Loucy (cell line): ENCODE measurements at regions not wholly inside any gene's neighbourhood (a gene's known extent, or its start where the extent isn't known, plus 50 kb on each side); places are given as distances from the start of the nearest gene placed in this dataset.

Source experiments
- H2AFZ ChIP-seq: fragments of 200-600 bp; sonication (generic); 2 replicates; pipeline ENCODE4 v1.6.0; 2016; ENCODE audit warnings: antibody characterized with exemption, mild to moderate bottlenecking, low read length, moderate library complexity
- H3F3A ChIP-seq: fragments of 200-600 bp; 2 replicates; pipeline ENCODE4 v1.6.0; 2016; ENCODE audit warnings: antibody characterized with exemption, low read depth, mild to moderate bottlenecking
- H3K27me3 ChIP-seq: fragments of 200-600 bp; sonication (generic); 2 replicates; pipeline ENCODE4 v1.6.1; 2014; ENCODE audit warnings: low read length, mild to moderate bottlenecking; ENCODE audit not compliant: insufficient read depth, poor library complexity, severe bottlenecking
- H3K36me3 ChIP-seq: fragments of 200-600 bp; sonication (generic); 2 replicates; pipeline ENCODE4 v1.6.1; 2016; ENCODE audit warnings: low read length; ENCODE audit not compliant: insufficient read depth
- H3K4me1 ChIP-seq: fragments of 200-600 bp; sonication (generic); 2 replicates; pipeline ENCODE4 v1.5.1; 2014; ENCODE audit warnings: low read length, mild to moderate bottlenecking; ENCODE audit not compliant: insufficient read depth, poor library complexity, severe bottlenecking
- H3K4me2 ChIP-seq: fragments of 200-600 bp; sonication (generic); 2 replicates; pipeline ENCODE4 v1.6.0; 2014; ENCODE audit warnings: antibody characterized with exemption, low read length, low read depth, mild to moderate bottlenecking; ENCODE audit not compliant: poor library complexity, severe bottlenecking
- H3K4me3 ChIP-seq: fragments of 200-600 bp; sonication (generic); 2 replicates; pipeline ENCODE4 v1.5.1; 2014; ENCODE audit warnings: low read length, mild to moderate bottlenecking, mixed read lengths; ENCODE audit not compliant: poor library complexity, severe bottlenecking
- H3K79me2 ChIP-seq: fragments of 200-600 bp; sonication (generic); 2 replicates; pipeline ENCODE4 v1.6.1; 2014; ENCODE audit warnings: low read length; ENCODE audit not compliant: insufficient read depth
- H3K9ac ChIP-seq: fragments of 200-600 bp; sonication (generic); 2 replicates; pipeline ENCODE4 v1.6.0; 2014; ENCODE audit warnings: mild to moderate bottlenecking, low read depth, low read length, moderate library complexity; ENCODE audit not compliant: poor library complexity, severe bottlenecking
- H3K9me2 ChIP-seq: fragments of 200-600 bp; sonication (generic); replicated peaks from 2 replicates; pipeline ENCODE4 v1.6.1; 2016; ENCODE audit warnings: low read depth, low read length, mixed read lengths
- H3K9me3 ChIP-seq: fragments of 200-600 bp; sonication (generic); 2 replicates; pipeline ENCODE4 v1.6.1; 2014; ENCODE audit warnings: mild to moderate bottlenecking, antibody characterized with exemption, low read length, low read depth; ENCODE audit not compliant: insufficient read depth
- H4K20me1 ChIP-seq: fragments of 200-600 bp; sonication (generic); 2 replicates; pipeline ENCODE4 v1.6.0; 2014; ENCODE audit warnings: antibody characterized with exemption, low read length, mild to moderate bottlenecking; ENCODE audit not compliant: insufficient read depth, poor library complexity, severe bottlenecking
- CTCF ChIP-seq: fragments of 200-600 bp; sonication (generic); conservative IDR thresholded peaks from 2 replicates; pipeline ENCODE4 v1.5.1; 2014; ENCODE audit warnings: mild to moderate bottlenecking, antibody characterized with exemption, low read length
- EZH2phosphoT487 ChIP-seq: fragments of 200-600 bp; IDR thresholded peaks from 2 replicates; pipeline ENCODE4 v1.6.1; 2018; ENCODE audit warnings: antibody characterized with exemption, mild to moderate bottlenecking, moderate library complexity, borderline replicate concordance

- Histone ChIP-seq H3K4me3 (no peak overlapping the region), H3K79me2 (no peaks in the 10 kb centered on the region), H3F3A (no peaks in the 10 kb centered on the region), H3K9me3 (no peaks in the 10 kb centered on the region), H3K4me2 (no peak overlapping the region), H3K4me1 (peaks cover 27% of the 10 kb centered on the region), H3K27me3 (no peaks in the 10 kb centered on the region), H2AFZ (no peak overlapping the region), H3K9me2 (no peaks in the 10 kb centered on the region), H4K20me1 (no peaks in the 10 kb centered on the region), H3K36me3 (no peaks in the 10 kb centered on the region), H3K9ac (no peak overlapping the region)
- TF ChIP-seq CTCF (0 out of 2 replicates have a peak, but pooled peaks have one; percentile 14), EZH2phosphoT487 (no peak)
These were observed 68.4 kb upstream of the KLF13 start for GRCh38 chr15:31258260-31258659.

- Histone ChIP-seq H3K4me1 (peaks cover 41% of the 10 kb centered on the region), H3K27me3 (no peaks in the 10 kb centered on the region), H2AFZ (no peak overlapping the region), H4K20me1 (no peaks in the 10 kb centered on the region), H3K9ac (no peak overlapping the region), H3K9me3 (no peaks in the 10 kb centered on the region), H3F3A (no peaks in the 10 kb centered on the region), H3K4me2 (no peak overlapping the region), H3K4me3 (no peak overlapping the region), H3K79me2 (no peaks in the 10 kb centered on the region), H3K9me2 (no peaks in the 10 kb centered on the region), H3K36me3 (no peaks in the 10 kb centered on the region)
- no peak for TF ChIP-seq CTCF
These were observed 66.9 kb upstream of the KLF13 start for GRCh38 chr15:31259562-31260252.

GRCh38 chr15:31260646-31261265, 65.9 kb upstream of the KLF13 start:
- no peaks in the 10 kb centered on the region for H3K9me3 ChIP-seq
- no peaks in the 10 kb centered on the region for H3K79me2 ChIP-seq
- H3K4me3 ChIP-seq = no peak overlapping the region
- no peaks in the 10 kb centered on the region for H3K36me3 ChIP-seq
- H3K4me2 ChIP-seq = no peak overlapping the region
- H3K4me1 ChIP-seq = peaks cover 50% of the 10 kb centered on the region
- no peak overlapping the region for H2AFZ ChIP-seq
- no peaks in the 10 kb centered on the region for H3K9me2 ChIP-seq
- TF ChIP-seq CTCF = no peak
- no peak for TF ChIP-seq EZH2phosphoT487
- H3F3A ChIP-seq = no peaks in the 10 kb centered on the region
- no peaks in the 10 kb centered on the region for H3K27me3 ChIP-seq
- no peak overlapping the region for H3K9ac ChIP-seq
- H4K20me1 ChIP-seq = no peaks in the 10 kb centered on the region
